HG03520 (cell line): ENCODE measurements at regions not wholly inside any gene's neighbourhood (a gene's known extent, or its start where the extent isn't known, plus 50 kb on each side); places are given as distances from the start of the nearest gene placed in this dataset.
"Not testable (repeated sequence)": the region's sequence is repeated elsewhere in the genome, so short reads cannot be mapped to it uniquely, and the experiment has no call there.

Experiments
- ATAC-seq: cut with Tn5 transposase; IDR thresholded peaks from one replicate; pipeline ENCODE4 v1.9.1; 2021; ENCODE audit warnings: mild to moderate bottlenecking, moderate library complexity; ENCODE audit not compliant: unreplicated experiment

DNA sequence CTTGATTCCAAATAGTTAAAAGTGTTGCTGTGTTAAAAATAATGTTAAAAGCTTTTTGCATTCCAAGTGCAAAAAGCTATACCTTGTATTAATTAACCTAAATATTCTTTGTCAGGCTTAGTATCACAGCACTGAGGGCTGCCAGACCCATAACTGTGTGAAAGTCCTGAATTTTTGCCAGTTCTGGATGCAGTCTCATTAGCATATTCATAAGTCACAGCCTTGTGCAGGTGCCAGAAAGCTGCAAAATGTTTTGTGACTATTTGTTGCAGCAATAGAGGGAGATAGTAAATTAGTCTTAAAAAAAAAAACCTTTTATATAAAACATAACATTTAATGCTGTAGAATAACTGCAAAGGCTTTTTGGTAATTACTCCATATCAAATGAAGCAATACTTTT lies 56.6 kb downstream of the SLITRK1 start:
- ATAC-seq, result no peak

GRCh38 chr13:83824560-83824959 lies 57.7 kb downstream of the SLITRK1 start:
- ATAC-seq, result no peak

DNA sequence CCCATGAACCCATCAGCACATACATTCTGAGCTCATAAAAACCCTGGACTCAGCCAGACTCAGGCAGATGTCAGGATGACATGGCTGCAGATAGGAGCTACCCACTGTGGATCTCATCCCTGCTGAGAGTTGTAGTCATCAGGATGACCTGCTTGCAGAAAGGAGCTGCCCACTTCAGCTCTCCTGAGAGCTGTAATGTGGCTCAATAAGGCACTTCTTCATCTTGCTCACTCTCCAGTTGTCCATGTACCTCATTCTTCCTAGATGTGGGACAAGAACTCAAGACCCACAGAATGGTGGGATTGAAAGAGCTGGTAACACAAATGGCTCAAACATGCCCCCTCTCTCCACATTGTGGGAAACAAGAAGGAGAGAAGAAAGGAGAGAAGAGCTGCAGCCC lies 58.2 kb downstream of the SLITRK1 start:
- no peak for ATAC-seq

- ATAC-seq, result no peak
Measured at GRCh38 chr13:83819611-83820010, 62.7 kb downstream of the SLITRK1 start.

- no peak for ATAC-seq
Measured at GRCh38 chr13:83819156-83819555, 63.1 kb downstream of the SLITRK1 start.

DNA sequence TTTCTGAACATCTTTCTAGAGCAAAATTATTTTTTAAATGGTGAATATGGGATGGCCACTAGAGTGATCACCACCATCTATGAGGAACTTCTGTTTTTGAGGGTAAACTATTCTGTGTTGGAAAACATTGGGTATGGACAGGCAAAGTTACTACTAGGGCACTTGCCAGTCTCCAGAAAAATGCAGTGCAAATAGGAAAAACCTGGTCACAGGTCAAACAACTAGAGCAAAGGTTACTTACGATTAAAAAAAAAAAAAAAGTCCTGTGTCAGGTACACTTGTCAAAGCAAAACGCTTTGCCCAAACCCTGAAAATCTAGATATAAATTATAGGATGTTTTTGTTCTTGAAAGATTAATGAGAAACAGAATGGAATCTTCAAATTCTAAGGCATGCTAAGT lies 66.2 kb downstream of the SLITRK1 start:
- ATAC-seq, result no peak

GRCh38 chr13:83815598-83815997 lies 66.7 kb downstream of the SLITRK1 start:
- ATAC-seq, result no peak

- ATAC-seq, result no peak
Measured at GRCh38 chr13:83810136-83810535, 72.1 kb downstream of the SLITRK1 start.

DNA sequence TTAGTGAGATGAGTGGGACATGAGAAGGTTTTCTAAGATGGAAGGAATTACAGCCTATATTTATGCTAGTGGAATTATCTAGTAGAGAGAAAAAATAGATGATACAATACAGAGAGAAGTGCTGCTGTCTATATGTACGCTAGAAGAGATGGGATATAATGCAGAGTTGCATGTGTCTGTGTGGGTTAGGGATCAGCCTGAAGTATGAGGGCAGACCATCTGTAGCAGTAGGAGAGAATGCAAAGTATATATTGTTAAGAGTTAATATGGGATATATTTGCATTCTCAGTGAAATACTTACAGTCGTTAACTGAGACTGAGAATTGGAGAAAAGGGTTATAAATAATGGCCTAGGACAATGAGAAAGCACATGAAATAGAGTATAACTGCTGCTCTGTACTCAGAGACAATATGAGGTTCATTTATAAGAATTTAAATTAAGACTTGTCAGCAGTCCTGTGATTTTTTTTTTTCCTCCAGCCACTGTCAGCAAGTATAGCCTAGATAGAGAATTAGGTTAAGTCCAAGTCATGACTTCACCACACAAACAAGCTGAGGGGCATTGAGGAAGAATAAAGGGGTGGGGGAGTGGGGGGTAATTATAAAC lies 77.8 kb downstream of the SLITRK1 start:
- no peak for ATAC-seq

GRCh38 chr13:83798731-83799130 lies 83.5 kb downstream of the SLITRK1 start:
- ATAC-seq, result no peak

GRCh38 chr13:83796364-83796763 lies 85.9 kb downstream of the SLITRK1 start:
- ATAC-seq, result no peak

DNA sequence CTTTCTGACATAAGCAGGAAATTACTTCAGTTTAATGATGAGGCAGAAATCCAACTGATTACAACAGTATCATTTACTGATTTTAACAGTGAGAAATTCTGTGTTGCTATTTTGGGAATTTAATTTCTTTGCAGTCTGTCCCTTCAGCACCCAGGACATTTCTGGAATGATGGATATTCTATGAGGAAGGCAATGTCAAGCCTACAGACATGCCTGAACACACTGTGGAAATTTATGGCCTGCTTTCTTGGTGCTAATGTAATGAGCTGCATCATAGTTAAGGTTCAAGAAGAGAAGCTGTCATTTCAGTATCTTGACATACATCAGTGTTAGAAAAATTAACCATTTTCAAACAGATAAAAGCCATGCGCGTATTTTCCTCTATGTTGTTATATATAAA lies 87.7 kb downstream of the SLITRK1 start:
- no peak for ATAC-seq

- ATAC-seq, result no peak
Measured at GRCh38 chr13:83780227-83780626, 102.0 kb downstream of the SLITRK1 start.

- no peak for ATAC-seq
Measured at GRCh38 chr13:83773961-83774360, 108.3 kb downstream of the SLITRK1 start.

DNA sequence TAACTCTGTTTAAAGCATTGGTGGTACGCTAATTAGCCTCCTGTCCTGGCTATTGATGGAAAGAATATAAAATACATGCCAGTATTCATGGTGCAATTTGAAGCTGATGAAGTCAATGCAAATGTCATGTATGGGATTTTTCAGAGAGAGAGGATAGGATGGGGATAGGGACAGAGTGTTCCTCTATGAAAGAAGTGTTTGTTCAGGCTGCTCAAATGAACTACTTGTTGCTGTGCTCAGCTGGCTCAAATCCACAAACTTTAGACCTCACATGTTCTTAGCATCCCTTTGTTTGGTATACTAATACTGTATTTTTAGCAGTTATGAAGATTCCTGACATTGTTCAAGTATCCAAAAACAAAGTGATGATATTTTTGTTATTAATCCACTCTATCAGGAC lies 116.5 kb downstream of the SLITRK1 start:
- no peak for ATAC-seq

- no peak for ATAC-seq
Measured at GRCh38 chr13:83761631-83762030, 120.6 kb downstream of the SLITRK1 start.

DNA sequence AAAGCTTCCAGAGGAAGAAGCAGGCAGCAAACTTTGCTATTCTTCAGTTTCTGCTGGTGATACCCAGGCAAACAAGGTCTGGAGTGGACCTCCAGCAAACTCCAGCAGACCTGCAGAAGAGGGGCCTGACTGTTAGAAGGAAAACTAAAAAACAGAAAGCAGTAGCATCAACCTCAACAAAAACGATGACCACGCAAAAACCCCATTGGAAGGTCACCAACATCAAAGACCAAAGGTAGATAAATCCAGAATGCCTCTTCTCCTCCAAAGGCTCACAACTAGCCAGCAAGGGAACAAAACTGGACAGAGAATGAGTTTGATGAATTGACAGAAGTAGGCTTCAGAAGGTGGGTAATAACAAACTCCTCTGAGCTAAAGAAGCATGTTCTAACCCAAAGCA lies 127.1 kb downstream of the SLITRK1 start:
- ATAC-seq, result not testable (repeated sequence)

GRCh38 chr13:83753912-83754624 lies 128.2 kb downstream of the SLITRK1 start:
- ATAC-seq, result no peak

GRCh38 chr13:83752141-83752540 lies 130.1 kb downstream of the SLITRK1 start:
- no peak for ATAC-seq

- ATAC-seq, result no peak
Measured at GRCh38 chr13:83740622-83741021, 141.7 kb downstream of the SLITRK1 start.

DNA sequence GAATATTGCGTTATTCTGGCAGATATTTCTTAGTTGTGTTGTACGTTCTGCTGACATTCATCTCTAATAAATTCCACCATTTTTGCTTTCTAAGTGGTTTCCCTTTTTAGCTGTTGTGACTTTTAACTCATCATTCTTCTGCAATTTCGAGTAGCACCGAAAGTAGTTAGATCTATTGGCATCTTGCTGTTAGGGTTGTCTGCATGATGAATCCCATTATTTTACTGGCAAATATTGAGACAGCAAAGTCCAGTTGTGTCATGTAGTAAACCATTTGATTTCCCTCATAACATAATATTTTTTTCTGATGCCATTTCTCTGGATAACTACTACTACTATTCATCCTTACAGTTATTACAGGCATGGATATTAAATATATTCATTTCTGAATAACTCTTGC lies 143.9 kb downstream of the SLITRK1 start:
- ATAC-seq, result no peak

- ATAC-seq, result no peak
Measured at GRCh38 chr13:83733293-83733692, 149.0 kb downstream of the SLITRK1 start.

DNA sequence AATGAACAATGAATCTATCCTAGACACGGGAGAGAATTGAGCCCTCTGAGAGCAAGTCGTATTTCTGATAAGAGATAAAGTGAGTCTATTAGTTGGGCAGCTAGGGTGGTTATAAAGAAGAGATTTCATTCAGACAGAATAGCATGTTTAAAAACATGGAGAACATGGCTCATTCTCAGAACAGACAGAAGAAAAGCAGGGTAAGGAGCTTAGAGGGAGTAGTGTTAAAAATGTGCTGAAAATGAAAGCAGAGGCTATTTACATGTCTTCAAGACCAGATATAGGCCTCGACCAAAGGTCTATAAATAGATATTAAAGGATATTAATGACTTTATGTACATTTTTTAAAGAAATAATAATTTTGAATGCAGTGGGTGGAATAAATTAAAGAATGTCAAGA lies 149.5 kb downstream of the SLITRK1 start:
- ATAC-seq, result no peak
